A673 (cell line): ENCODE measurements at regions not wholly inside any gene's neighbourhood (a gene's known extent, or its start where the extent isn't known, plus 50 kb on each side); places are given as distances from the start of the nearest gene placed in this dataset.

Experiments used
- BruUV-seq: library from RNA; stranded (reverse); fragments of 400-500 nt; replicated peaks from 2 replicates; lab custom pipeline; 2021; lab: Mats Ljungman, UMichigan
- CTCF ChIA-PET: fragments of 300-600 bp; sonication (Branson Sonifier 250); formaldehyde crosslinking; loops from one replicate; lab custom pipeline; 2022; ENCODE audit warnings: antibody characterized with exemption; lab: Charles Lee
- POLR2A ChIA-PET: fragments of 300-600 bp; sonication (Branson Sonifier 250); formaldehyde crosslinking; loops from one replicate; lab custom pipeline; 2022; ENCODE audit warnings: antibody characterized with exemption; ENCODE audit not compliant: low non-redundant PET; lab: Charles Lee
- DNase-seq: peaks from one replicate; pipeline ENCODE4 v3.0.0-alpha.2; 2015; ENCODE audit warnings: low spot score
- H3K27ac ChIP-seq: fragments of 200-600 bp; sonication (generic); 2 replicates; pipeline ENCODE4 v1.5.1; 2016; ENCODE audit warnings: mixed run types, low read depth, mild to moderate bottlenecking, mixed read lengths, antibody characterized with exemption, low read length; ENCODE audit not compliant: poor library complexity, severe bottlenecking
- H3K27me3 ChIP-seq: fragments of 200-600 bp; sonication (generic); replicated peaks from 2 replicates; pipeline ENCODE4 v1.6.1; 2017; ENCODE audit warnings: mixed run types, low read depth, mild to moderate bottlenecking, mixed read lengths, antibody characterized with exemption, low read length; ENCODE audit not compliant: insufficient read depth, poor library complexity
- H3K36me3 ChIP-seq: fragments of 200-600 bp; sonication (generic); 2 replicates; pipeline ENCODE4 v1.6.1; 2016; ENCODE audit warnings: mixed run types, mild to moderate bottlenecking, mixed read lengths, antibody characterized with exemption, low read length; ENCODE audit not compliant: insufficient read depth, poor library complexity, severe bottlenecking
- H3K4me1 ChIP-seq: fragments of 200-600 bp; sonication (generic); 2 replicates; pipeline ENCODE4 v1.6.1; 2017; ENCODE audit warnings: mixed run types, mild to moderate bottlenecking, mixed read lengths, antibody characterized with exemption, low read length; ENCODE audit not compliant: insufficient read depth, poor library complexity, severe bottlenecking
- H3K4me3 ChIP-seq: fragments of 200-600 bp; sonication (generic); 2 replicates; pipeline ENCODE4 v1.5.1; 2016; ENCODE audit warnings: low read depth, mixed run types, mild to moderate bottlenecking, mixed read lengths, low read length; ENCODE audit not compliant: poor library complexity, severe bottlenecking
- H3K9me3 ChIP-seq: fragments of 200-600 bp; sonication (generic); 2 replicates; pipeline ENCODE4 v1.6.1; 2016; ENCODE audit warnings: mixed run types, low read depth, mild to moderate bottlenecking, mixed read lengths, antibody characterized with exemption, low read length; ENCODE audit not compliant: poor library complexity, severe bottlenecking
- CTCF ChIP-seq: fragments of 300-800, 200-600 bp; sonication (generic); conservative IDR thresholded peaks from 2 replicates; pipeline ENCODE4 v1.5.1; 2017; ENCODE audit warnings: low read depth, mild to moderate bottlenecking, antibody characterized with exemption, low read length, moderate library complexity, mixed read lengths
- EZH2 ChIP-seq: fragments of 200-600 bp; sonication (generic); IDR thresholded peaks from 2 replicates; pipeline ENCODE4 v1.6.1; 2017; ENCODE audit warnings: borderline replicate concordance, low read depth, mild to moderate bottlenecking, mixed read lengths, antibody characterized with exemption, low read length; ENCODE audit not compliant: poor library complexity, severe bottlenecking
- intact Hi-C: fragments of 100-400 bp; cut with micrococcal nuclease; formaldehyde crosslinking; loops from one replicate; pipeline ENCODE4 v1.10.0; 2022; ENCODE audit not compliant: unreplicated experiment

GRCh38 chr4:124061413-124061812 lies 651.1 kb downstream of the ANKRD50 start:
- Histone ChIP-seq H3K9me3 (no peaks in the 10 kb centered on the region), H3K27me3 (no peaks in the 10 kb centered on the region), H3K36me3 (no peaks in the 10 kb centered on the region), H3K27ac (no peak overlapping the region), H3K4me1 (no peaks in the 10 kb centered on the region), H3K4me3 (no peak overlapping the region)
- no TSS peak for BruUV-seq
- no peak for DNase-seq
- TF ChIP-seq EZH2 (no peak), CTCF (no peak)
- POLR2A ChIA-PET, result interaction anchor here (0.7 kb wide), 1 partner anchor 1494 kb away, joined by 3 read pairs; no protein-coding TSS in a partner anchor
- CTCF ChIA-PET, result no interaction called here
- intact Hi-C loops, result no loop called here

- ChIA-PET CTCF (no interaction called here), POLR2A (no interaction called here)
- no TSS peak for BruUV-seq
Observed at GRCh38 chr4:124065422-124065821, 647.1 kb downstream of the ANKRD50 start.

GRCh38 chr4:124065936-124066335 lies 646.6 kb downstream of the ANKRD50 start:
- no TSS peak for BruUV-seq
- CTCF ChIA-PET, result no interaction called here

More at GRCh38 chr4:124065422-124065821, 647.1 kb downstream of the ANKRD50 start:
- Histone ChIP-seq H3K27ac (no peak overlapping the region), H3K9me3 (peaks cover 5% of the 10 kb centered on the region), H3K4me3 (no peak overlapping the region), H3K27me3 (no peaks in the 10 kb centered on the region), H3K36me3 (no peaks in the 10 kb centered on the region), H3K4me1 (no peaks in the 10 kb centered on the region)
- DNase-seq, result no peak
- no peak for TF ChIP-seq EZH2
- TF ChIP-seq CTCF, result no peak
- intact Hi-C loops, result no loop called here

More at GRCh38 chr4:124065936-124066335, 646.6 kb downstream of the ANKRD50 start:
- no peak overlapping the region for H3K4me3 ChIP-seq
- peaks cover 11% of the 10 kb centered on the region for H3K9me3 ChIP-seq
- H3K4me1 ChIP-seq, result no peaks in the 10 kb centered on the region
- TF ChIP-seq EZH2 (no peak), CTCF (no peak)
- no peak for DNase-seq
- H3K36me3 ChIP-seq, result no peaks in the 10 kb centered on the region
- intact Hi-C loops, result no loop called here
- POLR2A ChIA-PET, result no interaction called here
- no peak overlapping the region for H3K27ac ChIP-seq
- no peaks in the 10 kb centered on the region for H3K27me3 ChIP-seq
